RPMI8226 (cell line): ENCODE measurements at regions not wholly inside any gene's neighbourhood (a gene's known extent, or its start where the extent isn't known, plus 50 kb on each side); places are given as distances from the start of the nearest gene placed in this dataset.

Source experiments
- DNase-seq: peaks from one replicate; pipeline ENCODE4 v3.0.0-alpha.2; 2015

DNA sequence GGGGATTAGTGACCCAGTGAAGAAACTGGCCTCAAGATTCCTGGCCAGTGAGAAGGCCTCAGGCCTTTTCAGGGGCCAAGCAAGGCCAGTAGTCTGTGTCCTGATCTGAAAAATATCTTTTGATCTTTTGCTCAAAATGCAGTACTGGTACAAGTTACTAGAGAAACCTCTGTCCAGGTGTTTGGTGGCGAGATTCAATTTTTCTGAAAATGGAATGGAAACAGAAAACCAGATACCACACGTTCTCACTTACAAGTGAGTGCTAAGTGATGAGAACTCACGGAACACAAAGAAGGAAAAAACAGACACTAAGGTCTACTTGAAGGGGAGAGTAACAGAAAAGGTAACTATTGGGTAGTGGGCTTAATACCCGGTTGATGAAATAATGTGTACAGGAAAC, 463.4 kb downstream of the ZIC1 start:
- DNase-seq: no peak

- no peak for DNase-seq
These were observed 466.3 kb downstream of the ZIC1 start for GRCh38 chr3:147875498-147875897.

- no peak for DNase-seq
These were observed 472.8 kb downstream of the ZIC1 start for GRCh38 chr3:147881933-147882332.

GRCh38 chr3:147886879-147887278, 477.7 kb downstream of the ZIC1 start:
- DNase-seq: no peak

DNA sequence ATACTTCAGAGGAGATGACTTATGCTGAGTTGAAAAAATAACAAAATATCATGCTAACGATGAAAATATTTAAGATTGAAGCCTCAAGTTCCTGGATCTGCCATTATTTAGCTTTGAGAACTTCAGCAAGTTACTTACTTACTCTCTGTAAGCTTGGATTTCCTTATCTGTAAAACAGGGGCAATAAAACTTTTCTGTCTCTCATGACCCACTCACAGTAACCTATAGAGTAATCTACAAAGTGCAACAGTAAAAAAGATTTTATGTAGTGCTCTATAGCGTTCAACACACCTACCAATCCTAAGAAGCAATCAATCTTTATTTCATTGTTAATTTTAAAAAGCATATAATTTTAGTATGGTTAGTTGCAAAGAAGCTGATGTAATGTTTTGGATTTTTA, 478.6 kb downstream of the ZIC1 start:
- no peak for DNase-seq

- no peak for DNase-seq
These were observed 480.9 kb downstream of the ZIC1 start for GRCh38 chr3:147890114-147890513.

- no peak for DNase-seq
These were observed 486.3 kb downstream of the ZIC1 start for GRCh38 chr3:147895509-147895908.

DNA sequence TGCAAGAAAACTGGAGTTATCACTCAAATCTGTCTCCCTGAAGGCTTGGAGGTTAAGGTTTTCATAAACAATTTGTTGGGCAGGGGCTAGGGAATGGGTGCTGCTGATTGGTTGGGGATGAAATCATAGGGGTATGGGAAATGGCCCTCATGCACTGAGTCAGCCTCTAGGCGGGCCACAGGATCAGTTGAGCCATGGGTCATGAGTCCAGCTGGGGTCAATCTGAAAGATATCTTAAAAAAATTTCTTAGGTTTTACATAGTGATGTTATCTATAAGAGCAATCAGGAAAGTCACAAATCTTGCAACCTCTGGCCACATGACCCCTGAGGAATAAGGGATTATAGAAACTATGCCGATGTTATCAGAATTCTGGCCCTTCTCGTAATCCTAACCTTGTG, 491.7 kb downstream of the ZIC1 start:
- no peak for DNase-seq

DNA sequence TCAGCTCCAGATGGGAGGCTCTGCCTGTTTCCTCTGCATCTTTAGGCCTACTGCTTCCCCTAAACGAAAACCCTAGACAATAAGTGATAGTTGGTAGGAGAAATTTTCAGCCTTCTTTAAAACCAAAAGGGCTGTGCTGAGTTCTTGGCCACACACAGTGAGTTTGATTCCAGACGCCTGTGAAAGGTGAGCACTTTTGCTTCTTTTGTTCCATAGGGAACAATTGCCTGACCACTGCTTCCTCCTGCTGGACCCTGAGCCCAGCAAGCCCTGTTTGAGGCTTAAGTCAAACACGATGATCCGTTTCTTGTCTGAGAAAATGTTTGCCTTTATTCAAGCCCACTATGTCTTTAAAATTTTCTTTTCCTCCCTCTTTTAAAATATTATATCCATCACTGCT, 493.9 kb downstream of the ZIC1 start:
- no peak for DNase-seq

DNA sequence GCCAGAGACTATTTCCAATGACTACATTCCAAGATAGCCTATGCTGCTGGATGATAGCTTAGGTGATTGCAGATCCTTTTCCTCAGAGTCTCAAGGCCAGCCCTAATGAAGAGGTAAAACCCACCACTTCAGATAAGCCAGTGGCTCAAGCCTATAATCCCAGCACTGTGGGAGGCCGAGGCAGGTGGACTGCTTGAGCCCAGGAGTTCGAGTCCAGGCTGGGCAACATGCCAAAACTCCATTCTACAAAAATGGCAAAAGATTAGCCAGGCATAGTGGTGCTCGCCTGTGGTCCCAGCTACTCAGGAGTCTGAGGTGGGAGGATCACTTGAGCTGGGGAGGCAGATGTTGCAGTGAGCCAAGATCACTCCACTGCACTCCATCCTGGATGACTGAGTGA, 495.3 kb downstream of the ZIC1 start:
- DNase-seq: no peak

DNA sequence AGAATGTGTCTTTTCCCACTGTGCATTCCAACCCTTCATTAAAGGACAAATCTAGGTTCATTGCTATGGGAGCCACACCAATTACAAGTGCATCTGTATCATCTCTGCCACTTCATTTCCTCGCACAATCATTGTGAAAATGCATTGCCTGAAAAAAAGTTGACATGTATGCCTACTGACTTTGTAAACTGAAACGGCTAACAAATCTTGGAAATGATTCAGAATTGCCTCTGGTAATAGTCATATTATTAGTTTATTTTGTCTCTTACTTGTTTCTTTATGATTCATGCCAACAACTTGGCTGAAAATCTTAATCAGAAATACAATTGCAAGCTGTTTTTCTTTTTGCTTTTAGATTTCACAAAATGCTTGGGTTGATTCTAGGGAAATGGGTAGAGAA, 497.1 kb downstream of the ZIC1 start:
- no peak for DNase-seq

- no peak for DNase-seq
These were observed 505.4 kb downstream of the ZIC1 start for GRCh38 chr3:147914532-147914931.

DNA sequence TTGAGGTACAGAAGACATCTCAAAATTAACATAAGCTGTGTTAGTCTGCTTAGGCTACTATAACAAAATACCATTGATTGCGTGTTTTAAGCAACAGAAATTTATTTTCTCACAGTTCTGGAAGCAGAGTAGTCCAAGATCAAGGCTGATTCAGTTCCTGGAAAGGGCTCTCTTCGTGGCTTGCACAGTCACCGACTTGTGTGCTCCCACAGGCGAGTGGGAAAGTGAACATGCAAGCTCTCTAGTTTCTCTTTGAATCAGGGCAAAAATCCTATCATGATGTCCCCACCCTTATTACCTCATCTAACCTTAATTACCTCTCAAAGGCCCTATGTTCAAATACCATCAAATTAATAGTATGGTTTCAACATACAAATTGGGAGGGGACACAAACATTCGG, 505.9 kb downstream of the ZIC1 start:
- DNase-seq: no peak

DNA sequence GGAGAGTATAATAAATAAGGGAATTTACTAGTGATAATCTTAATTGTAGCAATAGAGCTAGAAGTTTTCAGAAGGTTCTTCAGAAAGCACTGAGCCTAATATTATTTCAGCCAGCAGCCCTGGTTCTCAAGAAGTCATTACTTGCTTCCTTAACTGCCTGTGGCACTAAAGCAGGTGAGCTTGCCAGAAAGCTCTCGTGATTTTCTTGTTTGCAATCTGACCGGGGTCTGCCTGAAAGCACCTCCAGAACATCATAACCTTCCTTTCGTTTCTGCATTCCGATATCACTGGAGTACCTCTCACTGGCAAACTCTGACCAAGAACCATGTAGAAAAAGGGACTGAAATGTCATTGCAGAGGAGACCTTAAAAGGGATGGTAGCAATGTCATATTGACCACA, 510.3 kb downstream of the ZIC1 start:
- no peak for DNase-seq

DNA sequence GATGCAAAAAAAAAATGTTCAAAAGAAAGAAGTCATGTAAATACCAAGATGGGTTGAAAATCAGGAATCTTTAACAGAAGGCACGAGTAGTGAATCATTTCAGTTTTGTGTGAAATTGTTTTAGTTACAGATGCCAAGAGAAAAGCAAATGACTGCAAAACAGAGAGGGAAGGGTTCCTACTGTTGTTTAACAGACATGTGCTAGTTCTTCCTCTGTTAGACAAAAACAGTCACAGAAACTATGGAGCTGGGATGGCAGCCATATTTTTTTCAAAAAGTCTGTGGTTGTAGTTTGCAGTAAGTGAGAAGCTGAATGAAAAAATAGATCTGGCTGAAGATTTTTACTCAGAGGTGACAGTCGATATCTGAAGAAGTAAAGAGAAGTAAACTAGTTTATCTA, 511.9 kb downstream of the ZIC1 start:
- no peak for DNase-seq

- DNase-seq: no peak
These were observed 515.6 kb downstream of the ZIC1 start for GRCh38 chr3:147924755-147925154.

DNA sequence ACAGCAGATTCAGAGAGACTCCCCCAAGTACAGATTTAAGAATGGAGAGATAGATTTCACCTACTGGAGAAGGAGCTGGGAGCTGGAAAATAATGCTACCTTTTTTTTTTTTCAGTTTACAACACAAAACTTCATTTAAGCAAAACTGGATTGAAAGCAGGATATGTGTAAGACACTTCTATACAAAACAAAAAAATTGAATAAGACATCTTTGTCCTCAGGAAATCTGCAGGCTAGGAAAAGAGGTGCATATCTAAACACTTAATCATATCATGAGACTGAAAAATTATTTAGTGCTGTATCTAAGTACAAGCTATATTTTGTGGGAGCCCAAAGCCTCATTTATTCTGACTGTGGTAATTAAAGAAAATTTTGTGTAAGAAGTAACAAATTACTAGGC, 516.1 kb downstream of the ZIC1 start:
- DNase-seq: no peak

DNA sequence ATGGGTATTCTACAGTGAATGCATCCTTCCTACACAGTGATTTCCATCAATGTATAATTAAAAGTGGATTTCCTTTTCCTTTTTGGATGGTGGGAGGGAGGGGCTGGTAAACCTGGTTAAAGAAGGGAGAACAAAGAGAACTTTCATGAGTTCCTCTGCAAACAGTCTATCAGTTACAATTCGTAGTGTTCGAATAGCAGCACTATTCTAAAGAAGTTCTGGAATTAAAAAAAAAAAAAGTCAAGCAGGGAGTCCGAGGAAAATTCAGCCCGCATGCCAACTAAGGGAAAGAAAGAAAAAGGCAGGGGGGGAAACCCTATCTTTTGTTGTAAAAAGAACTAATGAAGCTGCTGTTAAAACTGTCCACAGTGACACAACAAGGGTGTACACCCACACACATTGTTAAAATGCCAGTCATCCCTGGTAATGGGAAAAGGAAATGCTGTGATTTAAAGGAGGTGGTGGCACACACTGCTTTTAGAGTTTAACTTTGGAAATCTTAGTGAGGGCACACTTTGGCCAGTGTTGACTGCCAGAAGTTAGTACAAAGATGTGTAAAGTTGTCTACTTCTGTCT, 521.2 kb downstream of the ZIC1 start:
- DNase-seq: no peak

DNA sequence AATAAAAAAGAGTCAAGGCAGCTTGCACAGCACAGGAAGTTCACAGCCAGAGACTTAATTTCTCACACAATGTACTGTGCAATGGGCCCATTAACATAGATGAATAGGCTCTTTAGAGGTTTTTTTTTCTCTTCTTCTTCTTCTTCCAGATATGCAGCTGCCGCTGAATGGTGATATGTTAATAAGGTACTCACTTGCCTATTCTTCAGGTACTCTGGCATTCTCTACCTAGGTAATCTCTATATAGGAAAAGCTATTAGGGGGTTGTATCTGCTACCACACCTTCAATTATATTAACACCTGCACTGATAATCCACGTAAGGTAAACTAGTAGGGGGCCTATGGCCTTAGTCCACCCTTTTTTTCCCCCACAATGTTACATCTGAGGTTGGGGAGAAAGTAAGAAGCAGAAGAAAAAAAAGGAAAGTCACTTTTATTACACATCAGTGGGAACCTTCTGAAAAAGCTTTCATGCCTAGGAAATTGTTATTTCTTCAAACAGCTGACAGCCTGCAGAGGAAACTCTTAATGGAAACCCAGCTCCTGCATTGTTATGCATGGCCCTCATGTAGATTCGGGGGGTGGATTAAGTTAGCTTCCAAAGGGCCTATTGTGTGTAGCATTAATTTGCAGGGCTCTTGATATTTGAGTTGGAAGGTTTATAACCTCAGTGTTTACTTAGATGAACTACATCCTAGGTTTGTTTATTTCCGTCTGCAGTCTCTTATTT, 525.5 kb downstream of the ZIC1 start:
- no peak for DNase-seq

GRCh38 chr3:147937341-147937740, 528.2 kb downstream of the ZIC1 start:
- no peak for DNase-seq

DNA sequence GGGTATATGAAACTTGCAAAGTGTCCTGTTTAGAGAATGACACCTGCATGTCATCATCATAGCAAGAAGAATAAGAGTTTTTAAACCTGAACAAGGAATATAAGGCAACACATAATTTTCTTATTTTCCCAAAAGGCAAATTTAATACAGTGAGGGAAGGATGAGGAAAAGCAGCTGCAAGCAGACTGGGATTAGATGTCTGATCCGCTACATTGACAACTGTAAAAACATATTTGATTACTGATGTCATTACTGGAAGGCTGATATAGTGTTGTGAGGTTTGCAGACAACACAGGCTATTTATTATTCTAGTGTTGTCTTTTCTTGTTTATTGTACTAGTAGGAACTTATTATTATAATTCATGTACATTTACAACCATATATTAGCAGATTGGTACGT, 528.7 kb downstream of the ZIC1 start:
- DNase-seq: no peak

DNA sequence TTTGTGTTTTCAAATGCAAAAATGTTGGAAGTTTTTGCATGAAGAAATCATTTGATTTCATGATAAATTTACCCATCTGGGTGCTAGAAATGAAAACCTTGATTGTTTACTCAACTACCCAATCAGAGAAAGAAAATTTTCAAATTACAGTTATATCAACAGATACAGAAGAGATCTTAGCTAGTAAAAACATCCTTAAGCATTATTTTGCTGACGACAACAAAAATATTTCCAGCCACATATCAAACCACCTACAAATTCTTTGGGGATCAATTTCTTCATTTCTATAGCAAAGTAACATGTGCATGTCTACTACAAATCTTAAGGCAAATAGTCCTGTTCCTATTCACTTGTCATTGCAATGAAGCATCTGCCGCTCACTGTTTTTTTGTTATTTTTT, 530.3 kb downstream of the ZIC1 start:
- no peak for DNase-seq

- no peak for DNase-seq
These were observed 530.7 kb downstream of the ZIC1 start for GRCh38 chr3:147939839-147940238.

- DNase-seq: no peak
These were observed 531.4 kb downstream of the ZIC1 start for GRCh38 chr3:147940405-147941193.
